Endothelial cell of umbilical vein (primary cell): ENCODE measurements at regions not wholly inside any gene's neighbourhood (a gene's known extent, or its start where the extent isn't known, plus 50 kb on each side); places are given as distances from the start of the nearest gene placed in this dataset.

Experiments
- BruUV-seq: library from RNA; stranded (reverse); fragments of 400-500 nt; replicated peaks from 2 replicates; lab custom pipeline; 2021; lab: Mats Ljungman, UMichigan
- CTCF ChIA-PET: fragments of 300-600, 350-600 bp; sonication (Branson Sonifier 250); formaldehyde crosslinking; loops from one replicate; lab custom pipeline; 2021; ENCODE audit warnings: antibody characterized with exemption, inconsistent platforms; lab: Charles Lee
- POLR2A ChIA-PET: fragments of 300-600, 350-600 bp; sonication (Branson Sonifier 250); formaldehyde crosslinking; loops from one replicate; lab custom pipeline; 2021; ENCODE audit warnings: antibody characterized with exemption, inconsistent platforms; lab: Charles Lee
- DNase-seq: peaks from one replicate; pipeline ENCODE4 v3.0.0-alpha.2; 2011; ENCODE audit warnings: low read depth, low spot score
- FAIRE-seq: peaks from 2 replicates; lab custom pipeline; 2011; peaks lifted over from hg19 to GRCh38; lab: Jason Lieb, UNC
- H2AFZ ChIP-seq: 2 replicates; pipeline ENCODE4 v1.6.0; 2012; ENCODE audit warnings: low read depth, low read length, control low read depth, inconsistent platforms
- H3K27ac ChIP-seq: 2 replicates; pipeline ENCODE4 v1.5.1; 2011; ENCODE audit warnings: low read depth, mild to moderate bottlenecking, control low read depth, low read length, moderate library complexity; ENCODE audit not compliant: insufficient read depth
- H3K27me3 ChIP-seq, 2 experiments: 2 replicates each; pipeline versions ENCODE4 v1.6.0 to v1.6.1; 2011; ENCODE audit warnings: low read length in 2 of 2, mixed read lengths in 1 of 2; ENCODE audit not compliant: control insufficient read depth in 2 of 2, insufficient read depth in 2 of 2
- H3K36me3 ChIP-seq, 2 experiments: 2 replicates in 1 of 2; 3 replicates in 1 of 2; pipeline ENCODE4 v1.5.1; 2011; ENCODE audit warnings: low read length in 2 of 2, mild to moderate bottlenecking in 1 of 2, moderate library complexity in 1 of 2; ENCODE audit not compliant: control insufficient read depth in 2 of 2, insufficient read depth in 2 of 2; ENCODE audit errors: extremely low read depth in 1 of 2
- H3K4me1 ChIP-seq: 3 replicates; pipeline ENCODE4 v1.5.1; 2011; ENCODE audit warnings: mild to moderate bottlenecking, low read length; ENCODE audit not compliant: control insufficient read depth, insufficient read depth; ENCODE audit errors: extremely low read depth
- H3K4me2 ChIP-seq: 2 replicates; pipeline ENCODE4 v1.6.1; 2011; ENCODE audit warnings: low read length, control low read depth, mixed read lengths; ENCODE audit not compliant: insufficient read depth
- H3K4me3 ChIP-seq, 3 experiments: fragments of 200-600 bp in 1 of 3; sonication (generic), shearing (Covaris generic) in 1 of 3; replicated peaks in 1 of 3; 2 replicates each; pipeline ENCODE4 v1.5.1; 2011 to 2016; ENCODE audit warnings: control low read depth in 3 of 3, low read length in 3 of 3, mild to moderate bottlenecking in 2 of 3, inconsistent platforms in 1 of 3, low read depth in 1 of 3, moderate library complexity in 1 of 3; ENCODE audit not compliant: insufficient read depth in 1 of 3
- H3K79me2 ChIP-seq: 2 replicates; pipeline ENCODE4 v1.6.0; 2012; ENCODE audit warnings: low read length, inconsistent platforms; ENCODE audit not compliant: control insufficient read depth, insufficient read depth
- H3K9ac ChIP-seq: replicated peaks from 2 replicates; pipeline ENCODE3; 2011; ENCODE audit warnings: low read length, control low read depth; ENCODE audit not compliant: insufficient read depth; ENCODE audit errors: extremely low read depth
- H3K9me1 ChIP-seq: replicated peaks from 3 replicates; pipeline ENCODE4 v1.6.0; 2011; ENCODE audit warnings: mild to moderate bottlenecking, low read length; ENCODE audit not compliant: control insufficient read depth, insufficient read depth; ENCODE audit errors: extremely low read depth
- H3K9me3 ChIP-seq: replicated peaks from 2 replicates; pipeline ENCODE4 v1.5.1; 2012; ENCODE audit warnings: low read length, inconsistent platforms; ENCODE audit not compliant: control insufficient read depth, insufficient read depth
- H4K20me1 ChIP-seq: replicated peaks from 2 replicates; pipeline ENCODE3; 2011; ENCODE audit warnings: mild to moderate bottlenecking, low read length; ENCODE audit not compliant: control insufficient read depth, insufficient read depth; ENCODE audit errors: extremely low read depth
- EZH2 ChIP-seq: IDR thresholded peaks from 2 replicates; pipeline ENCODE4 v1.6.1; 2012; ENCODE audit warnings: borderline replicate concordance, low read depth, mild to moderate bottlenecking, moderate library complexity, low read length, inconsistent platforms; ENCODE audit not compliant: severe bottlenecking
- FOS ChIP-seq: IDR thresholded peaks from 2 replicates; pipeline ENCODE4 v1.6.1; 2011; ENCODE audit warnings: mild to moderate bottlenecking, low read length, moderate library complexity, borderline replicate concordance; ENCODE audit not compliant: insufficient read depth
- GATA2 ChIP-seq: IDR thresholded peaks from 2 replicates; pipeline ENCODE4 v1.7.0; 2011; ENCODE audit warnings: low read depth, mild to moderate bottlenecking, moderate library complexity, mixed read lengths, low read length; ENCODE audit not compliant: insufficient read length, insufficient read depth
- JUN ChIP-seq: IDR thresholded peaks from 2 replicates; pipeline ENCODE4 v1.6.1; 2011; ENCODE audit warnings: borderline replicate concordance, low read depth; ENCODE audit not compliant: insufficient read length, insufficient read depth
- MYC ChIP-seq: IDR thresholded peaks from one replicate; pipeline ENCODE4 v1.6.1; 2011; ENCODE audit warnings: mild to moderate bottlenecking, low read depth, low read length
- POLR2A ChIP-seq: IDR thresholded peaks from 2 replicates; pipeline ENCODE4 v1.6.1; 2012; ENCODE audit warnings: low read depth, mild to moderate bottlenecking, control low read depth, low read length
- POLR2AphosphoS5 ChIP-seq: IDR thresholded peaks from 2 replicates; pipeline ENCODE4 v1.6.1; 2012; ENCODE audit warnings: low read depth, mild to moderate bottlenecking, control low read depth, low read length, moderate library complexity; ENCODE audit not compliant: insufficient read depth
- dilution Hi-C: fragments of 300-500 bp; cut with MboI; formaldehyde crosslinking; loops from one replicate; pipeline ENCODE4 v1.15.0; 2019; ENCODE audit warnings: low sequenced_read_pairs; ENCODE audit not compliant: extremely low pct_ligation_motif_present
- intact Hi-C: fragments of 100-400 bp; cut with micrococcal nuclease; formaldehyde crosslinking; loops from one replicate; pipeline ENCODE4 v1.10.0; 2022
- TF ChIP-seq, protein P1 (sequence below): IDR thresholded peaks from 2 replicates; pipeline ENCODE4 v1.6.1; 2011; ENCODE audit not compliant: insufficient read depth, insufficient read length
- TF ChIP-seq, protein P2 (sequence below), 2 donors: IDR thresholded peaks; 1 replicate in 1 of 2; 2 replicates in 1 of 2; pipeline ENCODE4 v1.5.1; 2011; ENCODE audit warnings: low read length in 2 of 2, mild to moderate bottlenecking in 2 of 2, moderate library complexity in 2 of 2, control low read depth in 1 of 2, inconsistent platforms in 1 of 2, low read depth in 1 of 2; ENCODE audit not compliant: insufficient read depth in 1 of 2; ENCODE audit errors: extremely low read depth in 1 of 2

DNA sequence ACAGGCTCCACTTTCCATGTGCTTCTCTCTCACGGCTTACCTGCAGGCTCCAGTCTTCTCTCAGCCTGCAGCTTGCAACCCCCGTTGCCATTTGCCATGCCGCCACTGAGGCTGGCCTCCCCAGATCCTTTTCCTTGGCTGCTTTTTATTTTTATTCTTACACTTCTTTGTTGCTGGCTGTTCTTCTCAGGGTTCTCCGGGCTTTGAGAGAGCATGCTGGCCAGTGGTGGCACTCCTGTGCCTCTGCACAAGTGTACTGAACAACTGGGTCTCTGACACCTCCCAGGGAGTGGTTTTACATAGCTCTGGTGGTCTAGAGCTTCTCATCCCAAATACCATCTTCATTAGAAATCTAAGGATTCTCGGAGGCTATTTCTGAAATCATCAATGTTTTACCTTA, 241.7 kb upstream of the MTNR1B start:
- no peaks in the 10 kb centered on the region for H3K4me1 ChIP-seq
- H3K36me3 ChIP-seq, result no peaks in the 10 kb centered on the region
- ChIA-PET POLR2A (no interaction called here), CTCF (no interaction called here)
- TF ChIP-seq, protein P1, sequence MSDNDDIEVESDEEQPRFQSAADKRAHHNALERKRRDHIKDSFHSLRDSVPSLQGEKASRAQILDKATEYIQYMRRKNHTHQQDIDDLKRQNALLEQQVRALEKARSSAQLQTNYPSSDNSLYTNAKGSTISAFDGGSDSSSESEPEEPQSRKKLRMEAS, result no peak
- no peak for TF ChIP-seq FOS
- no peak for TF ChIP-seq POLR2AphosphoS5
- TF ChIP-seq JUN, result no peak
- TF ChIP-seq MYC, result no peak
- no peak for TF ChIP-seq GATA2
- TF ChIP-seq POLR2A, result no peak
- TF ChIP-seq, protein P2, sequence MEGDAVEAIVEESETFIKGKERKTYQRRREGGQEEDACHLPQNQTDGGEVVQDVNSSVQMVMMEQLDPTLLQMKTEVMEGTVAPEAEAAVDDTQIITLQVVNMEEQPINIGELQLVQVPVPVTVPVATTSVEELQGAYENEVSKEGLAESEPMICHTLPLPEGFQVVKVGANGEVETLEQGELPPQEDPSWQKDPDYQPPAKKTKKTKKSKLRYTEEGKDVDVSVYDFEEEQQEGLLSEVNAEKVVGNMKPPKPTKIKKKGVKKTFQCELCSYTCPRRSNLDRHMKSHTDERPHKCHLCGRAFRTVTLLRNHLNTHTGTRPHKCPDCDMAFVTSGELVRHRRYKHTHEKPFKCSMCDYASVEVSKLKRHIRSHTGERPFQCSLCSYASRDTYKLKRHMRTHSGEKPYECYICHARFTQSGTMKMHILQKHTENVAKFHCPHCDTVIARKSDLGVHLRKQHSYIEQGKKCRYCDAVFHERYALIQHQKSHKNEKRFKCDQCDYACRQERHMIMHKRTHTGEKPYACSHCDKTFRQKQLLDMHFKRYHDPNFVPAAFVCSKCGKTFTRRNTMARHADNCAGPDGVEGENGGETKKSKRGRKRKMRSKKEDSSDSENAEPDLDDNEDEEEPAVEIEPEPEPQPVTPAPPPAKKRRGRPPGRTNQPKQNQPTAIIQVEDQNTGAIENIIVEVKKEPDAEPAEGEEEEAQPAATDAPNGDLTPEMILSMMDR (IDR thresholded peaks at IDR 0.05; ENCODE audit: extremely low read depth in 1 of 2, insufficient read depth in 1 of 2, low read depth in 1 of 2, low read length in 2 of 2), result no peak
- no peak for TF ChIP-seq EZH2
- no peak overlapping the region for H3K27ac ChIP-seq
- DNase-seq (no peak), FAIRE-seq (no peak)
- no peak overlapping the region for H2AFZ ChIP-seq
- H3K9me1 ChIP-seq, result no peaks in the 10 kb centered on the region
- H3K79me2 ChIP-seq, result no peaks in the 10 kb centered on the region
- no peak overlapping the region for H3K4me2 ChIP-seq
- no peaks in the 10 kb centered on the region for H3K9me3 ChIP-seq
- no peak overlapping the region for H3K4me3 ChIP-seq
- intact Hi-C loops, result no loop called here
- no TSS peak for BruUV-seq
- H3K9ac ChIP-seq, result no peak overlapping the region
- no peaks in the 10 kb centered on the region for H4K20me1 ChIP-seq
- H3K27me3 ChIP-seq, result no peaks in the 10 kb centered on the region
- dilution Hi-C loops, result no loop called here
